Body of pancreas (tissue), 4 donors: ENCODE measurements at regions not wholly inside any gene's neighbourhood (a gene's known extent, or its start where the extent isn't known, plus 50 kb on each side); places are given as distances from the start of the nearest gene placed in this dataset.

Experiments
- ATAC-seq: fragments of 150-250 bp; one replicate; pipeline ENCODE4 v1.9.1; 2016
- DNase-seq, 4 donors: peaks; one replicate each; pipeline ENCODE4 v3.0.0-alpha.2; 2019
- H3K27ac ChIP-seq, 4 donors: fragments of 200-600 bp; sonication (generic); 1 replicate in 3 of 4; 2 replicates in 1 of 4; pipeline versions ENCODE4 v1.5.1 to v1.6.1; 2016 to 2019; ENCODE audit warnings: mild to moderate bottlenecking in 1 of 4, mixed read lengths in 1 of 4, moderate library complexity in 1 of 4
- H3K27me3 ChIP-seq, 2 donors: fragments of 200-600 bp; sonication (generic); one replicate each; pipeline ENCODE4 v1.6.0; 2016; ENCODE audit warnings: mild to moderate bottlenecking in 1 of 2
- H3K36me3 ChIP-seq, 2 donors: fragments of 200-600 bp; sonication (generic); replicated peaks in 1 of 2; 2 replicates each; pipeline ENCODE4 v1.5.1; 2016; ENCODE audit warnings: low read depth in 2 of 2; ENCODE audit not compliant: insufficient read depth in 1 of 2
- H3K4me1 ChIP-seq: fragments of 200-600 bp; sonication (generic); one replicate; pipeline ENCODE4 v1.6.0; 2016
- H3K4me3 ChIP-seq, 2 donors: fragments of 200-600 bp; sonication (generic); 1 replicate in 1 of 2; 2 replicates in 1 of 2; pipeline ENCODE4 v1.5.1; 2016 to 2019
- H3K9me3 ChIP-seq, 3 donors: fragments of 200-600 bp; sonication (generic); 1 replicate in 2 of 3; 2 replicates in 1 of 3; pipeline ENCODE4 v1.5.1; 2016
- POLR2A ChIP-seq, 3 donors: fragments of 450-650 bp; IDR thresholded peaks; one replicate each; pipeline ENCODE4 v1.6.1; 2016; ENCODE audit warnings: antibody characterized with exemption in 3 of 3, mild to moderate bottlenecking in 2 of 3
- WGBS, 2 donors: methylation state at CpG; one replicate each; pipeline ENCODE4 v1.1.5; 2017; 5-methylcytosine and 5-hydroxymethylcytosine counted together
- intact Hi-C: fragments of 100-400 bp; cut with DNase I; formaldehyde crosslinking; loops from one replicate; pipeline ENCODE4 v1.15.1; 2023
- TF ChIP-seq, protein P1 (sequence below), 7 experiments: fragments of 450-650 bp in 4 of 7; fragments of 200-600 bp in 3 of 7; sonication (generic) in 3 of 7; IDR thresholded peaks; one replicate each; pipeline ENCODE4 v1.5.1; 2016 to 2019; ENCODE audit warnings: antibody characterized with exemption in 7 of 7

DNA sequence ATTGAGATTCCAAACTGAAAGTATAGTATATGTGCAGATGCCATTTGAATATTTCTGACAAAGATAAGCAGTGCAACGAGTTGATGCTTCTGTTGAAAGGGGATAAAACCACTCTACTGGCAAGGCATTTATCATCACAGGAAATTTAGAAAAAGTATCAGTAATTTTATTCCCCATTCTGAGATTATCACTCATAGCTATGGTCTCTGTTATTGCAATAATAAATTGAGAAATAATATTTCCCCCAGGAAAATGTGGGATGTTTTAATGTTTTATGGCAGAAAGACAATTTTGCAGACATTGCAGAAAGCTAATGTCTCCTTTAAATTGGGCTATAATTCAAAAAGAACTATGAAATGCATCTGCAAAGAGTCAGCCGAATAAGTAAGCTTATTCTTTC, 1612.7 kb upstream of the ACO1 start:
- intact Hi-C loops, result no loop called here
- Histone ChIP-seq H3K4me1 (no peaks in the 10 kb centered on the region), H3K36me3 (no peaks in the 10 kb centered on the region), H3K27ac (no peak overlapping the region), H3K4me3 (no peak overlapping the region), H3K9me3 (no peaks in the 10 kb centered on the region), H3K27me3 (no peaks in the 10 kb centered on the region)
- no peak for ATAC-seq
- DNase-seq, result no peak
- 35 to 38% methylated on average over 2 of the region's 2 CpGs for WGBS, 2 donors
- TF ChIP-seq, protein P1, sequence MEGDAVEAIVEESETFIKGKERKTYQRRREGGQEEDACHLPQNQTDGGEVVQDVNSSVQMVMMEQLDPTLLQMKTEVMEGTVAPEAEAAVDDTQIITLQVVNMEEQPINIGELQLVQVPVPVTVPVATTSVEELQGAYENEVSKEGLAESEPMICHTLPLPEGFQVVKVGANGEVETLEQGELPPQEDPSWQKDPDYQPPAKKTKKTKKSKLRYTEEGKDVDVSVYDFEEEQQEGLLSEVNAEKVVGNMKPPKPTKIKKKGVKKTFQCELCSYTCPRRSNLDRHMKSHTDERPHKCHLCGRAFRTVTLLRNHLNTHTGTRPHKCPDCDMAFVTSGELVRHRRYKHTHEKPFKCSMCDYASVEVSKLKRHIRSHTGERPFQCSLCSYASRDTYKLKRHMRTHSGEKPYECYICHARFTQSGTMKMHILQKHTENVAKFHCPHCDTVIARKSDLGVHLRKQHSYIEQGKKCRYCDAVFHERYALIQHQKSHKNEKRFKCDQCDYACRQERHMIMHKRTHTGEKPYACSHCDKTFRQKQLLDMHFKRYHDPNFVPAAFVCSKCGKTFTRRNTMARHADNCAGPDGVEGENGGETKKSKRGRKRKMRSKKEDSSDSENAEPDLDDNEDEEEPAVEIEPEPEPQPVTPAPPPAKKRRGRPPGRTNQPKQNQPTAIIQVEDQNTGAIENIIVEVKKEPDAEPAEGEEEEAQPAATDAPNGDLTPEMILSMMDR (IDR thresholded peaks at IDR 0.05), result no peak
- TF ChIP-seq POLR2A (IDR thresholded peaks at IDR 0.05), result no peak

- no peak overlapping the region for H3K27ac ChIP-seq
- DNase-seq, result no peak
These were observed 1611.0 kb upstream of the ACO1 start for GRCh38 chr9:30773427-30773826.

GRCh38 chr9:30774326-30774725, 1610.1 kb upstream of the ACO1 start:
- H3K4me3 ChIP-seq, result no peak overlapping the region
- intact Hi-C loops, result no loop called here
- no peak for DNase-seq

More at GRCh38 chr9:30773427-30773826, 1611.0 kb upstream of the ACO1 start:
- Histone ChIP-seq H3K9me3 (no peaks in the 10 kb centered on the region), H3K4me3 (no peak overlapping the region), H3K36me3 (no peaks in the 10 kb centered on the region), H3K4me1 (no peaks in the 10 kb centered on the region), H3K27me3 (no peaks in the 10 kb centered on the region)
- TF ChIP-seq, protein P1 (IDR thresholded peaks at IDR 0.05), result no peak
- no peak for TF ChIP-seq POLR2A (IDR thresholded peaks at IDR 0.05)
- WGBS, 2 donors, result 64 to 77% methylated on average over 8 to 10 of the region's 10 CpGs
- intact Hi-C loops, result no loop called here
- no peak for ATAC-seq

GRCh38 chr9:30775236-30775635, 1609.2 kb upstream of the ACO1 start:
- Histone ChIP-seq H3K36me3 (no peaks in the 10 kb centered on the region), H3K4me1 (no peaks in the 10 kb centered on the region), H3K27me3 (no peaks in the 10 kb centered on the region), H3K4me3 (no peak overlapping the region), H3K27ac (no peak overlapping the region), H3K9me3 (no peaks in the 10 kb centered on the region)
- ATAC-seq, result no peak
- intact Hi-C loops, result no loop called here
- TF ChIP-seq, protein P1 (IDR thresholded peaks at IDR 0.05), result no peak
- TF ChIP-seq POLR2A (IDR thresholded peaks at IDR 0.05), result no peak
- DNase-seq, result no peak
- WGBS, 2 donors, result 9 to 14% methylated on average over 1 of the region's 1 CpG

More at GRCh38 chr9:30774326-30774725, 1610.1 kb upstream of the ACO1 start:
- no peak for ATAC-seq
- TF ChIP-seq, protein P1 (IDR thresholded peaks at IDR 0.05), result no peak
- TF ChIP-seq POLR2A (IDR thresholded peaks at IDR 0.05), result peak in 1 of 3 donors; percentile 3
- H3K9me3 ChIP-seq, result no peaks in the 10 kb centered on the region
- no peaks in the 10 kb centered on the region for H3K4me1 ChIP-seq
- no peaks in the 10 kb centered on the region for H3K27me3 ChIP-seq
- H3K27ac ChIP-seq, result no peak overlapping the region
- H3K36me3 ChIP-seq, result no peaks in the 10 kb centered on the region
- WGBS, 2 donors, result 56 to 57% methylated on average over 11 to 17 of the region's 17 CpGs

DNA sequence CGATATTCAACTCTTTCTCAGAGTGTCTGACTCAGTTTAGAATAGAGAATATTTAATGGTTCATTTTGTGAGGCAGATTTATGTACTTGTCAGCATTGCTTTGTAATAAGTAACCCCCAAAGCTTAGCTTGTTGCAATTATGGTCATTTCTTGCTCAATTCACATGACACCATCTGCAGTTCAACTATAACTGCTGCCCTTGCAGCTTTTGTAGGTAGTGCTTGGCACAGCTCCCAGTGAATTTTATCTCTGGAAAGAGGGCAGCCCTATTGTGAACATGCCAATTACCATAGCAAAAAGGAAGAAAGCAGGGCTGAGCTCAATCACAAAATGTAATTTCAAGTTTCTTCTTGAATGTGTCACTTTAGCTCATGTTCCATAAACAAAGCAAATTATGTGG, 1587.7 kb upstream of the ACO1 start:
- Histone ChIP-seq H3K36me3 (no peaks in the 10 kb centered on the region), H3K27me3 (no peaks in the 10 kb centered on the region), H3K27ac (no peak overlapping the region), H3K9me3 (no peaks in the 10 kb centered on the region), H3K4me3 (no peak overlapping the region), H3K4me1 (no peaks in the 10 kb centered on the region)
- DNase-seq (peak in 1 of 4 donors; percentile 11), ATAC-seq (no peak)
- intact Hi-C loops, result no loop called here
- no peak for TF ChIP-seq POLR2A (IDR thresholded peaks at IDR 0.05)
- TF ChIP-seq, protein P1 (IDR thresholded peaks at IDR 0.05), result no peak
- 70 to 73% methylated on average over 1 of the region's 1 CpG for WGBS, 2 donors
